Upper lobe of left lung (tissue), 4 donors: ENCODE measurements at regions not wholly inside any gene's neighbourhood (a gene's known extent, or its start where the extent isn't known, plus 50 kb on each side); places are given as distances from the start of the nearest gene placed in this dataset.

ENCODE experiments used
- EP300 ChIP-seq, 4 donors: sonication (generic); formaldehyde crosslinking; IDR thresholded peaks; one replicate each; pipeline ENCODE4 v1.5.1; 2017; ENCODE audit warnings: antibody characterized with exemption in 4 of 4, control low read depth in 2 of 4
- TF ChIP-seq, protein P1 (sequence below), 6 experiments: fragments of 450-650 bp in 4 of 6; fragments of 200-600 bp in 2 of 6; sonication (generic) in 2 of 6; IDR thresholded peaks; one replicate each; pipeline ENCODE4 v1.5.1; 2016 to 2019; ENCODE audit warnings: antibody characterized with exemption in 6 of 6

DNA sequence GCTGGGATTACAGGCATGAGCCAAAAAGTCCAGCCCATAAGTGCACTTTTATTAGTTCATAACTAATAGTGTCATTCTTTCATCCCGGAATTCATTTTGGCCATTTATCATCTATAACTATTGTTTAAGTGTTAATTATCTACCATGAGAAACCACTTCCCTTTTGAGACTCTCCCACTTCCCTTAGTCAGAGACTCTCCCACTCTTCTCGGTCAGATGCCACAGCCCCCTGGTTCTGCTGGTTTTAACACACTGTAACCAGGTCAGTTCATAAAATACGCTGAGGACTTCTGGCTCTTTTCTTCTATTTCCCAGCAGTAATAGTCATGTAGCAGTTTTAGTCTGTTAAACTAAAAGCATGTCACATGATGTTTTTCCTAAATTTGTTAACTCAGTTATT lies 303.0 kb upstream of the TSPY4 start:
- TF ChIP-seq, protein P1, sequence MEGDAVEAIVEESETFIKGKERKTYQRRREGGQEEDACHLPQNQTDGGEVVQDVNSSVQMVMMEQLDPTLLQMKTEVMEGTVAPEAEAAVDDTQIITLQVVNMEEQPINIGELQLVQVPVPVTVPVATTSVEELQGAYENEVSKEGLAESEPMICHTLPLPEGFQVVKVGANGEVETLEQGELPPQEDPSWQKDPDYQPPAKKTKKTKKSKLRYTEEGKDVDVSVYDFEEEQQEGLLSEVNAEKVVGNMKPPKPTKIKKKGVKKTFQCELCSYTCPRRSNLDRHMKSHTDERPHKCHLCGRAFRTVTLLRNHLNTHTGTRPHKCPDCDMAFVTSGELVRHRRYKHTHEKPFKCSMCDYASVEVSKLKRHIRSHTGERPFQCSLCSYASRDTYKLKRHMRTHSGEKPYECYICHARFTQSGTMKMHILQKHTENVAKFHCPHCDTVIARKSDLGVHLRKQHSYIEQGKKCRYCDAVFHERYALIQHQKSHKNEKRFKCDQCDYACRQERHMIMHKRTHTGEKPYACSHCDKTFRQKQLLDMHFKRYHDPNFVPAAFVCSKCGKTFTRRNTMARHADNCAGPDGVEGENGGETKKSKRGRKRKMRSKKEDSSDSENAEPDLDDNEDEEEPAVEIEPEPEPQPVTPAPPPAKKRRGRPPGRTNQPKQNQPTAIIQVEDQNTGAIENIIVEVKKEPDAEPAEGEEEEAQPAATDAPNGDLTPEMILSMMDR (IDR thresholded peaks at IDR 0.05): no peak
- TF ChIP-seq EP300 (IDR thresholded peaks at IDR 0.05): no peak
